Stimulated activated naive CD8-positive, alpha-beta T cell treated with anti-CD3 and anti-CD28 coated beads, Interleukin-15, Interleukin-2, amounts not matched to agents 100 ng/mL and 50 ng/mL, for 24 hours (primary cell): ENCODE measurements at regions not wholly inside any gene's neighbourhood (a gene's known extent, or its start where the extent isn't known, plus 50 kb on each side); places are given as distances from the start of the nearest gene placed in this dataset.

Experiments used
- H3K27ac Mint-ChIP-seq: one replicate; pipeline ENCODE4 v1.8.0; 2021; ENCODE audit warnings: mild to moderate bottlenecking, mixed read lengths
- H3K27me3 Mint-ChIP-seq: one replicate; pipeline ENCODE4 v1.8.0; 2021; ENCODE audit warnings: mixed read lengths
- H3K36me3 Mint-ChIP-seq: one replicate; pipeline ENCODE4 v1.8.0; 2021; ENCODE audit warnings: low read depth, mixed read lengths
- H3K4me1 Mint-ChIP-seq: one replicate; pipeline ENCODE4 v1.8.0; 2021; ENCODE audit warnings: low read depth, mixed read lengths
- H3K4me3 Mint-ChIP-seq: one replicate; pipeline ENCODE4 v1.8.0; 2021; ENCODE audit warnings: mild to moderate bottlenecking, mixed read lengths
- H3K9me3 Mint-ChIP-seq: one replicate; pipeline ENCODE4 v1.8.0; 2021; ENCODE audit warnings: mixed read lengths

GRCh38 chr19:5218963-5219530 is 121.6 kb downstream of the PTPRS start:
- Mint-ChIP-seq H3K36me3 (no peaks in the 10 kb centered on the region), H3K4me1 (peaks cover 5% of the 10 kb centered on the region), H3K27me3 (no peaks in the 10 kb centered on the region), H3K27ac (no peak overlapping the region), H3K4me3 (no peak overlapping the region), H3K9me3 (no peaks in the 10 kb centered on the region)

GRCh38 chr19:5218255-5218855 is 122.3 kb downstream of the PTPRS start:
- Mint-ChIP-seq H3K4me1 (peaks cover 5% of the 10 kb centered on the region), H3K4me3 (no peak overlapping the region), H3K27me3 (no peaks in the 10 kb centered on the region), H3K9me3 (no peaks in the 10 kb centered on the region), H3K27ac (no peak overlapping the region), H3K36me3 (no peaks in the 10 kb centered on the region)

- peaks cover 5% of the 10 kb centered on the region for H3K4me1 Mint-ChIP-seq
- no peak overlapping the region for H3K27ac Mint-ChIP-seq
- no peaks in the 10 kb centered on the region for H3K9me3 Mint-ChIP-seq
- H3K36me3 Mint-ChIP-seq = no peaks in the 10 kb centered on the region
- no peak overlapping the region for H3K4me3 Mint-ChIP-seq
- H3K27me3 Mint-ChIP-seq = no peaks in the 10 kb centered on the region
Measured at GRCh38 chr19:5217171-5217570, 123.4 kb downstream of the PTPRS start.

GRCh38 chr19:5216141-5216847 is 124.3 kb downstream of the PTPRS start:
- H3K4me1 Mint-ChIP-seq = peaks cover 5% of the 10 kb centered on the region
- no peaks in the 10 kb centered on the region for H3K36me3 Mint-ChIP-seq
- H3K9me3 Mint-ChIP-seq = no peaks in the 10 kb centered on the region
- no peaks in the 10 kb centered on the region for H3K27me3 Mint-ChIP-seq
- no peak overlapping the region for H3K4me3 Mint-ChIP-seq
- H3K27ac Mint-ChIP-seq = no peak overlapping the region

GRCh38 chr19:5215431-5215830 is 125.2 kb downstream of the PTPRS start:
- Mint-ChIP-seq H3K9me3 (no peaks in the 10 kb centered on the region), H3K4me1 (peaks cover 5% of the 10 kb centered on the region), H3K36me3 (peaks cover 4% of the 10 kb centered on the region), H3K27me3 (no peaks in the 10 kb centered on the region), H3K27ac (no peak overlapping the region), H3K4me3 (no peak overlapping the region)

DNA sequence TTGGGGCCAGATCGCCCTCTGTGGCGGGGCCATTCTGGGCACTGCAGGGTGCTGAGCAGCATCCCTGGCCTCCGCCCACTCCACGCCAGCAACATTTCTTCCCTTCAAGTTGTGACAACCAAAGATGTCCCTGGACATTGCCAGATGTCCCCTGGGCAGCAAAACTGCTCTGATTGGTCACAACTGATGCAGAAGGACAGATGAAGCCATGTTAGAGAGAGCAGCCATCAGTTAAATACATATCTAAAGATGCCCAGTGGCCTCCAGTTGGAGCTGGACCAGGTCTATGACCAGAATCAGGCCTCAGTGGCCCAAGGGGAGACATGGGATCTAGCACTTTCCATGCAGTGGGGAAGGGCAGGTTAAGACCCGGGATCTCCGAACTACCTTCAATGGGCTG is 125.7 kb downstream of the PTPRS start:
- H3K27ac Mint-ChIP-seq = no peak overlapping the region
- no peaks in the 10 kb centered on the region for H3K9me3 Mint-ChIP-seq
- H3K4me3 Mint-ChIP-seq = no peak overlapping the region
- H3K27me3 Mint-ChIP-seq = no peaks in the 10 kb centered on the region
- peaks cover 5% of the 10 kb centered on the region for H3K4me1 Mint-ChIP-seq
- peaks cover 4% of the 10 kb centered on the region for H3K36me3 Mint-ChIP-seq

DNA sequence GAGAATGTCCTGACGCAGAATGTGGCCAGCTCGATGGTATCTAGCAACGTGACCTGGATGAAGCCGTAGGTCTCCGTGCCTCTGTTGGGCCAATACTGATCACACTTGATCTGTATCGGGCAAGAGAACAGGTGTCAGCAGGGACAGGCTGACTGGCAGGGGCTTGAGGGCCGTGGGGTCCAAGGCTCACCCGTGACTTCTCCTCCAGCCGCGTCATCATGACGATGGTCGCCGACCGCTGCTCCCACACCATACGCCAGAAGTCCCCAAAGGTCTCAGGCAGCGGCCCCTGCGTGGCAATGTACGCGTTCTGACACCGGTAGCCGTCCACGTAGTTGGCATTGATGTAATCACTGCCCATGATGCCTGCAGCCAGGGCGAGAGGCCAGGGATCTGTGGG is 126.2 kb downstream of the PTPRS start:
- H3K4me1 Mint-ChIP-seq = peaks cover 5% of the 10 kb centered on the region
- H3K27me3 Mint-ChIP-seq = no peaks in the 10 kb centered on the region
- H3K27ac Mint-ChIP-seq = no peak overlapping the region
- no peaks in the 10 kb centered on the region for H3K9me3 Mint-ChIP-seq
- H3K4me3 Mint-ChIP-seq = no peak overlapping the region
- H3K36me3 Mint-ChIP-seq = peaks cover 4% of the 10 kb centered on the region

GRCh38 chr19:5213667-5214066 is 126.9 kb downstream of the PTPRS start:
- Mint-ChIP-seq H3K27me3 (no peaks in the 10 kb centered on the region), H3K9me3 (no peaks in the 10 kb centered on the region), H3K4me3 (no peak overlapping the region)

DNA sequence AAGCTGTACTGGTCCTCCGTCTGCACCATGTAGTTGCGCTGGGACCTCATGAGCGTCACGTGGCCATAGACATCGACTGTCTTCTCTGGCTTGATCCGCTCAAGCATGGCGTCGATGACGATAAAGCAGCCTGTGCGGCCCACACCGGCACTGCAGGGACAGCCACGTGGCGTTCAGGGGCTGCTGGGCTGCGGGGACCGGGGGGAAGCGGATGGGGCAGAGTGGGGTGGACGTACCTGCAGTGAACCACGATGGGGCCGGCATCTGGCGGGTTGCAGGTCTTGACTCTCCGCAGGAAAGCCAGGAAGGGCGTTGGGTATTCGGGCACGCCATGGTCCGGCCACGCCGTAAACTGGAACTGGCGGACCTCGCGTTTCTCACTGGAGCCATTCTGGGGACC is 128.5 kb downstream of the PTPRS start:
- Mint-ChIP-seq H3K4me3 (no peak overlapping the region), H3K4me1 (peaks cover 5% of the 10 kb centered on the region), H3K27me3 (no peaks in the 10 kb centered on the region), H3K9me3 (no peaks in the 10 kb centered on the region), H3K27ac (no peak overlapping the region), H3K36me3 (peaks cover 4% of the 10 kb centered on the region)

More at GRCh38 chr19:5213667-5214066, 126.9 kb downstream of the PTPRS start:
- peaks cover 4% of the 10 kb centered on the region for H3K36me3 Mint-ChIP-seq
- H3K4me1 Mint-ChIP-seq = peaks cover 5% of the 10 kb centered on the region
- H3K27ac Mint-ChIP-seq = no peak overlapping the region

DNA sequence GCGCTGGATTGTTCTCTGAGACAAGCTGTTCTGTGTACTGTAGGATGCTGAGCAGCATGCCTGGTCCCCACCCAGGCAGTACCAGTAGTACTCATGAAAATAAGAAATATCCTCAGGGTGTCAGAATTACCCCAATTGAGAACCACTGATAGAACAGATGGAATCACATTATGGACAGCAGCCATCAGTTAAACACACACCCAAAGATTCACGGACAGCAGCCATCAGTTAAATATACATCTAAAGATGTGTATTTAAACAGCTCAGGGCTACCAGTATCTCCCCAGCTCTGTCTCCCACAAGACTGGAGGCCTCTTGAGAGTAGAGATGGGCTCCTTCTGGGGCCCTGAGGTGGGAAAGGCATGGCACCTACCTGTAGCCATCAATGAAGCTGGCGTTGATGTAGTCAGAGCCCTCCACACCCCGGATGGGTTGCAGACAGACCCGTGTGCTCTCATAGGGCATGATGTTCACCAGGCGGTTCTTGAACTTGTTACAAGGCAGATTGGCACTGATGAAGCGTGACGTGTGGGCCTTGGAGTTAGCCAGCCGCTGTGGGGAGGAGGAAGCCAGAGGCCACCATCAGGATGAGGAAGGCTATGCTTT is 129.3 kb downstream of the PTPRS start:
- H3K36me3 Mint-ChIP-seq = peaks cover 4% of the 10 kb centered on the region
- peaks cover 2% of the 10 kb centered on the region for H3K4me1 Mint-ChIP-seq
- no peaks in the 10 kb centered on the region for H3K27me3 Mint-ChIP-seq
- no peak overlapping the region for H3K4me3 Mint-ChIP-seq
- H3K9me3 Mint-ChIP-seq = no peaks in the 10 kb centered on the region
- H3K27ac Mint-ChIP-seq = no peak overlapping the region

- Mint-ChIP-seq H3K27ac (no peak overlapping the region), H3K27me3 (no peaks in the 10 kb centered on the region), H3K4me3 (no peak overlapping the region), H3K4me1 (peaks cover 5% of the 10 kb centered on the region), H3K36me3 (peaks cover 4% of the 10 kb centered on the region), H3K9me3 (no peaks in the 10 kb centered on the region)
Measured at GRCh38 chr19:5210556-5210955, 130.1 kb downstream of the PTPRS start.

DNA sequence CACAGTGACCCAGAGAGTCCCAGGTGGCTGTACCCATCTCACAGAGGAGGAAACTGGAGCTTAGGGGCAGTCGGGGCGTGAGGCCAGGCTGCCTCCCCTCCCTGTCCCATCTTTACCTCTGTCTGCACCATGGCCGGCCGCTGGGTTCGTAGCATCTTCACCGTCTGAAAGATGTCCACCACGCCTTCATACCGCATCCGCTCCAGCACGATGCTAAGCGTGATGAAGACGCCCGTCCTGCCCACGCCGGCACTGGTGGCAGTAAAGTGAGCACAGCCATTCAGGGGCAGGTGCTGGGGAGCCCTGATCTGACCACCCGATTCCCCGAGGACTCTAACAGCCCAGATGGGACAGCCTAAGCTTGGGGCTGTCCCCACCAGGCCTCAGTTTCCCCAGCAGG is 132.8 kb downstream of the PTPRS start:
- H3K4me3 Mint-ChIP-seq = no peak overlapping the region
- H3K36me3 Mint-ChIP-seq = peaks cover 4% of the 10 kb centered on the region
- no peak overlapping the region for H3K27ac Mint-ChIP-seq
- no peaks in the 10 kb centered on the region for H3K9me3 Mint-ChIP-seq
- peaks cover 10% of the 10 kb centered on the region for H3K4me1 Mint-ChIP-seq
- H3K27me3 Mint-ChIP-seq = no peaks in the 10 kb centered on the region

GRCh38 chr19:5206751-5207075 is 133.9 kb downstream of the PTPRS start:
- H3K4me1 Mint-ChIP-seq = peaks cover 10% of the 10 kb centered on the region
- peaks cover 4% of the 10 kb centered on the region for H3K36me3 Mint-ChIP-seq
- H3K4me3 Mint-ChIP-seq = no peak overlapping the region
- no peak overlapping the region for H3K27ac Mint-ChIP-seq
- no peaks in the 10 kb centered on the region for H3K27me3 Mint-ChIP-seq
- peaks cover 4% of the 10 kb centered on the region for H3K9me3 Mint-ChIP-seq

DNA sequence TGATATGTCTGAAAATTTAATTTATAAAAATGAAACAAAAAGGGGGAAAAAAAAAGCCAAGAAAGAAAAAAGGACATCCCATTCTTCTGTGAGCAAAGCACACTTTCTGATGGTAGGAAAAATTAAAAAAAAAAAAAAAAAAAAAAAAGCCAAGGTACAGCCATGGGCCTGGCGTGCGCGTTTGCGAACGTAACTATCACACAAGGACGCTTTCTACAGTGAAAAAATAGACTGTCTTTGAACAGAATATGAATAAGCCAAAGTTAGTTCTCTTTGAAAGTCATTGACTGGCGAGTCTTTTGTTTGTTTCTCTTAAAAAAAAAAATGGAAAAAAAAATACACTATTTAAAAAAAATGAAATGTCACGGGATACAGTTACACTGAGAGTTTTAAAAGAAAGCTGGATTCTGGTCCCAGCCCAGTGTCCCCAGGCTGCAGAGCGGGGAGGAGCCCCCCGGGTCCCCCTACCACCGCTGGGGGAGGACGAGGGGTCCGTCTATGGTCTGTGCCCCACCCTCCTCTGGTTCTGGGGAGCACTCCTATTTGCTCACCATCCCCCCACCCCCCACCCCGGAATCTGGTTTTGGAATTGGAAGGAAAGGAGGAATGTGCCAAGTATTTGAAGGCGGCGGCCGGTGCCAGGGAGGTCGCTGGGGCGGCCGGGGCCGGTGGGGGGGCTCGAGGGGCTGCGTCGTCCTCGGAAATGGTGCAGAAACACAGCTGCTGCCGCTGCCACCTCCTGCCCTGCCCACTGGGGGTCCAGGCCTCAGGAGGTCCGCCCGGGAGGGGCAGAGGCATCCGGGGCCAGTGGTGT is 134.5 kb downstream of the PTPRS start:
- Mint-ChIP-seq H3K27me3 (no peaks in the 10 kb centered on the region), H3K9me3 (peaks cover 7% of the 10 kb centered on the region), H3K4me3 (peak overlapping the region; percentile 59), H3K4me1 (peaks cover 10% of the 10 kb centered on the region), H3K27ac (no peak overlapping the region), H3K36me3 (peaks cover 4% of the 10 kb centered on the region)

DNA sequence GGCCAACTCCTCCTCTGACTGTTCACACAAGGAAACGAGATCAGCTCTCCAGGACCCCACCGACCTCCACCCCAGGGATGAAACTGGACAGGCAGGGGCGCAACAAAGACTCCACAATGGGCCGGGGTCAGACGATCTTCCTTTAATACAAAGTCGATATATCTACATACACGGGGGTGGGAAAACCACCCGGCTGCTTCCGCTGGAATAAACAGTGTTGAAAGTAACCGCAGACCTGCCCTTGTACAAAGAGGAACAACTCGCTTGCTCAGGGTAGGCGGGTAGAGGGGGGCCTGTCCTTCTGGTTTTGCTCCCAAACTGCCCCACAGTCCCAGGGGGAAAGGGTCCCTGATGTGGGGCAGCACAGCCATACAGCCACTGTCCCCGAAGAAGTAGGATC is 135.2 kb downstream of the PTPRS start:
- Mint-ChIP-seq H3K36me3 (peaks cover 5% of the 10 kb centered on the region), H3K9me3 (peaks cover 13% of the 10 kb centered on the region), H3K27ac (peak overlapping the region; percentile 23), H3K27me3 (no peaks in the 10 kb centered on the region), H3K4me3 (peak overlapping the region; percentile 59), H3K4me1 (peaks cover 10% of the 10 kb centered on the region)
